AG10803 (cell line): ENCODE measurements at regions not wholly inside any gene's neighbourhood (a gene's known extent, or its start where the extent isn't known, plus 50 kb on each side); places are given as distances from the start of the nearest gene placed in this dataset.

Experiments used
- DNase-seq: peaks from one replicate; pipeline ENCODE4 v3.0.0; 2010; ENCODE audit warnings: low read depth
- H3K4me3 ChIP-seq: 2 replicates; pipeline ENCODE4 v1.5.1; 2011; ENCODE audit warnings: mild to moderate bottlenecking, low read length, control low read depth
- CTCF ChIP-seq: conservative IDR thresholded peaks from 2 replicates; pipeline ENCODE4 v1.5.1; 2011; ENCODE audit warnings: mild to moderate bottlenecking, low read length, control low read depth, inconsistent platforms

GRCh38 chr6:103236923-103237322, 1622.8 kb downstream of the HACE1 start:
- DNase-seq, result no peak
- no peak for TF ChIP-seq CTCF
- H3K4me3 ChIP-seq, result no peak overlapping the region

- no peak overlapping the region for H3K4me3 ChIP-seq
- no peak for DNase-seq
- TF ChIP-seq CTCF, result no peak
Measured at GRCh38 chr6:103231181-103231580, 1628.5 kb downstream of the HACE1 start.

- no peak for TF ChIP-seq CTCF
- no peak for DNase-seq
- H3K4me3 ChIP-seq, result no peak overlapping the region
Measured at GRCh38 chr6:103215847-103216246, 1643.9 kb downstream of the HACE1 start.

GRCh38 chr6:103210686-103211085, 1649.0 kb downstream of the HACE1 start:
- no peak for TF ChIP-seq CTCF
- no peak overlapping the region for H3K4me3 ChIP-seq
- DNase-seq, result no peak

GRCh38 chr6:103198386-103198785, 1661.3 kb downstream of the HACE1 start:
- H3K4me3 ChIP-seq, result no peak overlapping the region
- DNase-seq, result no peak

GRCh38 chr6:103193413-103193812, 1666.3 kb downstream of the HACE1 start:
- no peak for TF ChIP-seq CTCF
- no peak overlapping the region for H3K4me3 ChIP-seq
- no peak for DNase-seq

More at GRCh38 chr6:103198386-103198785, 1661.3 kb downstream of the HACE1 start:
- no peak for TF ChIP-seq CTCF

GRCh38 chr6:103191391-103192093, 1668.2 kb downstream of the HACE1 start:
- TF ChIP-seq CTCF, result no peak
- H3K4me3 ChIP-seq, result no peak overlapping the region
- DNase-seq, result no peak
